ENCODE measurements at regions not wholly inside any gene's neighbourhood (a gene's known extent, or its start where the extent isn't known, plus 50 kb on each side); places are given as distances from the start of the nearest gene placed in this dataset.

- no peak for TF ChIP-seq PATZ1 (CRISPR knock-in tag; IDR thresholded peaks at IDR 0.05; ENCODE audit: borderline replicate concordance)
- no peak for TF ChIP-seq CREB5 (CRISPR knock-in tag; IDR thresholded peaks at IDR 0.05; ENCODE audit: low read depth)
- TF ChIP-seq, protein P1, sequence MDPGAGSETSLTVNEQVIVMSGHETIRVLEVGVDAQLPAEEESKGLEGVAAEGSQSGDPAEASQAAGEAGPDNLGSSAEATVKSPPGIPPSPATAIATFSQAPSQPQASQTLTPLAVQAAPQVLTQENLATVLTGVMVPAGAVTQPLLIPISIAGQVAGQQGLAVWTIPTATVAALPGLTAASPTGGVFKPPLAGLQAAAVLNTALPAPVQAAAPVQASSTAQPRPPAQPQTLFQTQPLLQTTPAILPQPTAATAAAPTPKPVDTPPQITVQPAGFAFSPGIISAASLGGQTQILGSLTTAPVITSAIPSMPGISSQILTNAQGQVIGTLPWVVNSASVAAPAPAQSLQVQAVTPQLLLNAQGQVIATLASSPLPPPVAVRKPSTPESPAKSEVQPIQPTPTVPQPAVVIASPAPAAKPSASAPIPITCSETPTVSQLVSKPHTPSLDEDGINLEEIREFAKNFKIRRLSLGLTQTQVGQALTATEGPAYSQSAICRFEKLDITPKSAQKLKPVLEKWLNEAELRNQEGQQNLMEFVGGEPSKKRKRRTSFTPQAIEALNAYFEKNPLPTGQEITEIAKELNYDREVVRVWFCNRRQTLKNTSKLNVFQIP (CRISPR knock-in tag; IDR thresholded peaks at IDR 0.05; ENCODE audit: borderline replicate concordance, low read depth) = no peak
- TF ChIP-seq ESRRG (CRISPR knock-in tag; IDR thresholded peaks at IDR 0.05) = no peak
- TF ChIP-seq GLIS3 (CRISPR knock-in tag; IDR thresholded peaks at IDR 0.05) = no peak
- no peak for TF ChIP-seq CSRNP3 (CRISPR knock-in tag; IDR thresholded peaks at IDR 0.05)
- no peak for TF ChIP-seq ARNTL (CRISPR knock-in tag; IDR thresholded peaks at IDR 0.05; ENCODE audit: borderline replicate concordance, low read depth)
- no peak for TF ChIP-seq TCF4 (CRISPR knock-in tag; IDR thresholded peaks at IDR 0.05; ENCODE audit: borderline replicate concordance)
- TF ChIP-seq OSR1 (CRISPR knock-in tag; IDR thresholded peaks at IDR 0.05) = no peak
- TF ChIP-seq ISL1 (CRISPR knock-in tag; IDR thresholded peaks at IDR 0.05) = no peak
- TF ChIP-seq CSDC2 (CRISPR knock-in tag; IDR thresholded peaks at IDR 0.05) = no peak
- ATAC-seq = no peak
These were observed 74.2 kb upstream of the FNDC3B start for GRCh38 chr3:171965067-171965712.

GRCh38 chr3:171966533-171967136 lies 72.7 kb upstream of the FNDC3B start:
- ATAC-seq = peak; percentile 26; the same call in 2 of the 3 replicates
- TF ChIP-seq CSRNP3 (CRISPR knock-in tag; IDR thresholded peaks at IDR 0.05) (no peak), ZNF8 (CRISPR knock-in tag; IDR thresholded peaks at IDR 0.05) (no peak)

DNA sequence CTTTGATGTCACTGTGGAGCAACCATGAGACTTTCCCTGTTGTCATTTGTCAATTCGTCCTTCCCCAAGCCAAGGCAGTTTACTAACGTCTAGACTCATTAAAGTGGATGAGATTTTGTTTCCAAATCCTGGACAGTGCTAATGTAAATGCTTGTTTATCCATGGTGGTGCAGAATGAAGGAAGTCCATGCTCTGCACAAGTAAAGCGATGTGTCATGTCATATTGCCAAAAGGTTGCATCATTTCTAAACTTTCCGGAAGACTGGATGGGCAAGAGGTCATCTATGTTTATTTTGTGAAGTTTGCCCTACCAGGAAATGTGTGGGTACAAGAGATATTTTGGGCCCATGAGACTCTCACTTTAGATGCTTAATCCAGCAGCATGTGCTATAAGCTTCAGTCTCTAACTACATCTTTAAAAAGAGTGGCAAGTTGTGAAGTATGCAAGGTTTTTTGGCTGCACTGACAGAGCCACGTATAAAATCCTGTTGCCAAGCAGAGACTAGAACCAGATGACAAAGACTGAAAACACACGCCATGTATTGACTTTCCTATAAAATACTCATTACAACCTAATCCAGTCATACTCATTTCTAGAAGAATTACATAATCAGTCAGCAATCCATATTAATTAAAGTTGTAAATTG lies 72.1 kb upstream of the FNDC3B start:
- peak; percentile 57 for ATAC-seq
- TF ChIP-seq CREB5 (CRISPR knock-in tag; IDR thresholded peaks at IDR 0.05; ENCODE audit: low read depth) = no peak
- TF ChIP-seq ESRRG (CRISPR knock-in tag; IDR thresholded peaks at IDR 0.05) = no peak
- no peak for TF ChIP-seq PATZ1 (CRISPR knock-in tag; IDR thresholded peaks at IDR 0.05; ENCODE audit: borderline replicate concordance)
- no peak for TF ChIP-seq ZFP3 (CRISPR knock-in tag; IDR thresholded peaks at IDR 0.05)
- TF ChIP-seq CSRNP3 (CRISPR knock-in tag; IDR thresholded peaks at IDR 0.05) = no peak
- no peak for TF ChIP-seq ZNF8 (CRISPR knock-in tag; IDR thresholded peaks at IDR 0.05)
- TF ChIP-seq RARB (CRISPR knock-in tag; IDR thresholded peaks at IDR 0.05) = no peak
- no peak for TF ChIP-seq ISL1 (CRISPR knock-in tag; IDR thresholded peaks at IDR 0.05)
- no peak for TF ChIP-seq TCF4 (CRISPR knock-in tag; IDR thresholded peaks at IDR 0.05; ENCODE audit: borderline replicate concordance)
- no peak for TF ChIP-seq ARNTL (CRISPR knock-in tag; IDR thresholded peaks at IDR 0.05; ENCODE audit: borderline replicate concordance, low read depth)
- TF ChIP-seq PPARA (CRISPR knock-in tag; IDR thresholded peaks at IDR 0.05; ENCODE audit: borderline replicate concordance) = no peak
- no peak for TF ChIP-seq GLIS3 (CRISPR knock-in tag; IDR thresholded peaks at IDR 0.05)
- TF ChIP-seq TOX (CRISPR knock-in tag; IDR thresholded peaks at IDR 0.05; ENCODE audit: borderline replicate concordance) = no peak
- TF ChIP-seq ZFP30 (CRISPR knock-in tag; IDR thresholded peaks at IDR 0.05) = no peak
- no peak for TF ChIP-seq TSHZ2 (CRISPR knock-in tag; IDR thresholded peaks at IDR 0.05)
